ENCODE measurements at regions not wholly inside any gene's neighbourhood (a gene's known extent, or its start where the extent isn't known, plus 50 kb on each side); places are given as distances from the start of the nearest gene placed in this dataset.

- TF ChIP-seq GATA1 (IDR thresholded peaks at IDR 0.05; ENCODE audit: low read depth, low read length), result no peak
- no peak for TF ChIP-seq POLR2A (IDR thresholded peaks at IDR 0.05; ENCODE audit: low read length)
Measured at GRCh38 chr6:55937951-55938690, 62.7 kb upstream of the BMP5 start.
